Activated CD4-positive, alpha-beta T cell treated with anti-CD3 and anti-CD28 coated beads for 4 hours (primary cell): ENCODE measurements at regions not wholly inside any gene's neighbourhood (a gene's known extent, or its start where the extent isn't known, plus 50 kb on each side); places are given as distances from the start of the nearest gene placed in this dataset.

ENCODE experiments used
- DNase-seq, 2 donors: peaks; one replicate each; pipeline ENCODE4 v3.0.0-alpha.2; 2020

- no peak for DNase-seq
Observed at GRCh38 chr6:95142661-95143335, 434.5 kb upstream of the MANEA start.

GRCh38 chr6:95143408-95144180, 433.7 kb upstream of the MANEA start:
- DNase-seq = no peak

GRCh38 chr6:95145457-95145856, 431.9 kb upstream of the MANEA start:
- DNase-seq = no peak

- DNase-seq = no peak
Observed at GRCh38 chr6:95159557-95159956, 417.8 kb upstream of the MANEA start.

- no peak for DNase-seq
Observed at GRCh38 chr6:95169775-95170174, 407.6 kb upstream of the MANEA start.

- DNase-seq = no peak
Observed at GRCh38 chr6:95175927-95176675, 401.2 kb upstream of the MANEA start.

GRCh38 chr6:95185874-95186273, 391.5 kb upstream of the MANEA start:
- DNase-seq = no peak

- no peak for DNase-seq
Observed at GRCh38 chr6:95186710-95187109, 390.6 kb upstream of the MANEA start.

GRCh38 chr6:95197590-95197989, 379.7 kb upstream of the MANEA start:
- DNase-seq = no peak

- peak in 1 of 2 donors; percentile 3 for DNase-seq
Observed at GRCh38 chr6:95203153-95203754, 374.1 kb upstream of the MANEA start.

- no peak for DNase-seq
Observed at GRCh38 chr6:95204178-95204577, 373.2 kb upstream of the MANEA start.

- DNase-seq = no peak
Observed at GRCh38 chr6:95208621-95209020, 368.7 kb upstream of the MANEA start.

- DNase-seq = no peak
Observed at GRCh38 chr6:95209074-95209473, 368.3 kb upstream of the MANEA start.

GRCh38 chr6:95216555-95216954, 360.8 kb upstream of the MANEA start:
- DNase-seq = no peak

- DNase-seq = no peak
Observed at GRCh38 chr6:95227351-95227750, 350.0 kb upstream of the MANEA start.

GRCh38 chr6:95228636-95229035, 348.7 kb upstream of the MANEA start:
- no peak for DNase-seq

- DNase-seq = no peak
Observed at GRCh38 chr6:95230071-95230740, 347.1 kb upstream of the MANEA start.

GRCh38 chr6:95231416-95231815, 345.9 kb upstream of the MANEA start:
- DNase-seq = no peak

GRCh38 chr6:95232446-95232845, 344.9 kb upstream of the MANEA start:
- no peak for DNase-seq

- no peak for DNase-seq
Observed at GRCh38 chr6:95233879-95234278, 343.5 kb upstream of the MANEA start.

- no peak for DNase-seq
Observed at GRCh38 chr6:95240514-95240913, 336.8 kb upstream of the MANEA start.

- no peak for DNase-seq
Observed at GRCh38 chr6:95242560-95242959, 334.8 kb upstream of the MANEA start.

- no peak for DNase-seq
Observed at GRCh38 chr6:95243053-95243452, 334.3 kb upstream of the MANEA start.
